BLaER1 treated with 17β-estradiol and CSF1 and Interleukin-3, amounts not matched to agents 10 nM and 100 nM (cell line): ENCODE measurements at regions not wholly inside any gene's neighbourhood (a gene's known extent, or its start where the extent isn't known, plus 50 kb on each side); places are given as distances from the start of the nearest gene placed in this dataset.
"Not testable (repeated sequence)": the region's sequence is repeated elsewhere in the genome, so short reads cannot be mapped to it uniquely, and the experiment has no call there.

Source experiments
- H3K27ac ChIP-seq, 11 experiments: shearing (Covaris generic); formaldehyde crosslinking; 2 replicates each; pipeline ENCODE4 v1.8.1; 2022
- H3K27me3 ChIP-seq, 11 experiments: shearing (Covaris generic); formaldehyde crosslinking; 2 replicates each; pipeline ENCODE4 v1.8.1; 2022
- H3K36me3 ChIP-seq, 11 experiments: shearing (Covaris generic); formaldehyde crosslinking; 2 replicates each; pipeline ENCODE4 v1.8.1; 2022
- H3K4me1 ChIP-seq, 10 experiments: shearing (Covaris generic); formaldehyde crosslinking; 2 replicates each; pipeline ENCODE4 v1.8.1; 2022
- H3K4me2 ChIP-seq, 11 experiments: shearing (Covaris generic); formaldehyde crosslinking; 2 replicates each; pipeline ENCODE4 v1.8.1; 2022
- H3K4me3 ChIP-seq, 10 experiments: shearing (Covaris generic); formaldehyde crosslinking; 2 replicates each; pipeline ENCODE4 v1.8.1; 2022
- H3K9ac ChIP-seq, 11 experiments: shearing (Covaris generic); formaldehyde crosslinking; 2 replicates each; pipeline ENCODE4 v1.8.1; 2022
- H3K9me3 ChIP-seq, 11 experiments: shearing (Covaris generic); formaldehyde crosslinking; replicated peaks in 1 of 11; 2 replicates each; pipeline ENCODE4 v1.8.1; 2022
- H4K20me1 ChIP-seq, 11 experiments: shearing (Covaris generic); formaldehyde crosslinking; 2 replicates each; pipeline ENCODE4 v1.8.1; 2022
- Cebpa-rat ChIP-seq, 11 experiments: shearing (Covaris generic); IDR thresholded peaks; 2 replicates each; pipeline ENCODE4 v1.8.1; 2022

- H3K4me2 ChIP-seq: no peak overlapping the region
- H3K9ac ChIP-seq: no peak overlapping the region
These were observed 662.0 kb upstream of the CHD1 start for GRCh38 chr5:99590806-99591205.

GRCh38 chr5:99589424-99589823 lies 660.6 kb upstream of the CHD1 start:
- H3K4me1 ChIP-seq: no peaks in the 10 kb centered on the region
- H4K20me1 ChIP-seq: no peaks in the 10 kb centered on the region
- no peak for TF ChIP-seq Cebpa-rat (IDR thresholded peaks at IDR 0.05)
- H3K36me3 ChIP-seq: no peaks in the 10 kb centered on the region
- no peaks in the 10 kb centered on the region for H3K27me3 ChIP-seq
- no peaks in the 10 kb centered on the region for H3K9me3 ChIP-seq
- no peak overlapping the region for H3K4me2 ChIP-seq
- no peak overlapping the region for H3K4me3 ChIP-seq
- no peak overlapping the region for H3K27ac ChIP-seq
- no peak overlapping the region for H3K9ac ChIP-seq

More at GRCh38 chr5:99590806-99591205, 662.0 kb upstream of the CHD1 start:
- no peaks in the 10 kb centered on the region for H3K27me3 ChIP-seq
- no peaks in the 10 kb centered on the region for H4K20me1 ChIP-seq
- H3K4me3 ChIP-seq: no peak overlapping the region
- H3K36me3 ChIP-seq: no peaks in the 10 kb centered on the region
- H3K4me1 ChIP-seq: no peaks in the 10 kb centered on the region; a peak in 1 of 20 replicates
- no peak for TF ChIP-seq Cebpa-rat (IDR thresholded peaks at IDR 0.05)
- no peak overlapping the region for H3K27ac ChIP-seq
- H3K9me3 ChIP-seq: no peaks in the 10 kb centered on the region

- Histone ChIP-seq H3K27me3 (no peaks in the 10 kb centered on the region), H3K36me3 (no peaks in the 10 kb centered on the region), H3K9me3 (no peaks in the 10 kb centered on the region), H4K20me1 (no peaks in the 10 kb centered on the region), H3K9ac (no peak overlapping the region), H3K4me2 (no peak overlapping the region), H3K27ac (no peak overlapping the region), H3K4me1 (no peaks in the 10 kb centered on the region), H3K4me3 (no peak overlapping the region)
- TF ChIP-seq Cebpa-rat (IDR thresholded peaks at IDR 0.05): no peak
These were observed 659.2 kb upstream of the CHD1 start for GRCh38 chr5:99587983-99588382.

GRCh38 chr5:99586878-99587277 lies 658.1 kb upstream of the CHD1 start:
- H3K4me2 ChIP-seq: no peak overlapping the region

GRCh38 chr5:99581204-99581603 lies 652.4 kb upstream of the CHD1 start:
- H3K27ac ChIP-seq, H3K4me1 ChIP-seq, H3K36me3 ChIP-seq, H3K27me3 ChIP-seq, H3K4me2 ChIP-seq, H3K9ac ChIP-seq, H3K9me3 ChIP-seq, H3K4me3 ChIP-seq, H4K20me1 ChIP-seq: not testable (repeated sequence)

More at GRCh38 chr5:99586878-99587277, 658.1 kb upstream of the CHD1 start:
- Histone ChIP-seq H3K9ac (no peak overlapping the region), H4K20me1 (no peaks in the 10 kb centered on the region), H3K27me3 (no peaks in the 10 kb centered on the region), H3K4me1 (no peaks in the 10 kb centered on the region), H3K9me3 (no peaks in the 10 kb centered on the region), H3K27ac (no peak overlapping the region), H3K36me3 (no peaks in the 10 kb centered on the region), H3K4me3 (no peak overlapping the region)
- no peak for TF ChIP-seq Cebpa-rat (IDR thresholded peaks at IDR 0.05)

GRCh38 chr5:99562937-99563627 lies 634.3 kb upstream of the CHD1 start:
- not testable (repeated sequence) for H3K27ac ChIP-seq, H3K4me2 ChIP-seq, H3K4me1 ChIP-seq, H3K27me3 ChIP-seq, H4K20me1 ChIP-seq, H3K9ac ChIP-seq, H3K9me3 ChIP-seq, H3K4me3 ChIP-seq, H3K36me3 ChIP-seq

GRCh38 chr5:99553211-99553810 lies 624.5 kb upstream of the CHD1 start:
- no peak for TF ChIP-seq Cebpa-rat (IDR thresholded peaks at IDR 0.05)
- H3K4me3 ChIP-seq: no peak overlapping the region
- H3K9me3 ChIP-seq: no peaks in the 10 kb centered on the region
- H3K27ac ChIP-seq: no peak overlapping the region
- H3K36me3 ChIP-seq: no peaks in the 10 kb centered on the region
- no peaks in the 10 kb centered on the region for H3K4me1 ChIP-seq
- no peaks in the 10 kb centered on the region for H4K20me1 ChIP-seq
- no peaks in the 10 kb centered on the region for H3K27me3 ChIP-seq
- no peak overlapping the region for H3K4me2 ChIP-seq
- H3K9ac ChIP-seq: no peak overlapping the region

GRCh38 chr5:99544356-99544755 lies 615.5 kb upstream of the CHD1 start:
- H3K4me1 ChIP-seq: no peaks in the 10 kb centered on the region
- no peaks in the 10 kb centered on the region for H4K20me1 ChIP-seq
- H3K27me3 ChIP-seq: no peaks in the 10 kb centered on the region
- H3K9ac ChIP-seq: no peak overlapping the region
- H3K4me3 ChIP-seq: no peak overlapping the region
- H3K27ac ChIP-seq: no peak overlapping the region
- no peaks in the 10 kb centered on the region for H3K36me3 ChIP-seq
- no peak for TF ChIP-seq Cebpa-rat (IDR thresholded peaks at IDR 0.05)
- H3K4me2 ChIP-seq: no peak overlapping the region
- no peaks in the 10 kb centered on the region for H3K9me3 ChIP-seq

- no peak overlapping the region for H3K4me3 ChIP-seq
- H3K27me3 ChIP-seq: no peaks in the 10 kb centered on the region
- no peak overlapping the region for H3K9ac ChIP-seq
- H4K20me1 ChIP-seq: no peaks in the 10 kb centered on the region
- no peaks in the 10 kb centered on the region for H3K4me1 ChIP-seq
- H3K36me3 ChIP-seq: no peaks in the 10 kb centered on the region
- H3K27ac ChIP-seq: no peak overlapping the region
- no peak overlapping the region for H3K4me2 ChIP-seq
- TF ChIP-seq Cebpa-rat (IDR thresholded peaks at IDR 0.05): no peak
- H3K9me3 ChIP-seq: no peaks in the 10 kb centered on the region
These were observed 615.0 kb upstream of the CHD1 start for GRCh38 chr5:99543841-99544240.

GRCh38 chr5:99534241-99534640 lies 605.4 kb upstream of the CHD1 start:
- H3K27ac ChIP-seq, H3K4me2 ChIP-seq, H3K9ac ChIP-seq, H3K9me3 ChIP-seq, H3K4me3 ChIP-seq, H3K4me1 ChIP-seq, H4K20me1 ChIP-seq, H3K27me3 ChIP-seq, H3K36me3 ChIP-seq: not testable (repeated sequence)

- not testable (repeated sequence) for H4K20me1 ChIP-seq, H3K27ac ChIP-seq, H3K27me3 ChIP-seq, H3K4me2 ChIP-seq, H3K4me3 ChIP-seq, H3K4me1 ChIP-seq, H3K9ac ChIP-seq, H3K9me3 ChIP-seq, H3K36me3 ChIP-seq
These were observed 592.9 kb upstream of the CHD1 start for GRCh38 chr5:99521666-99522065.

- H3K36me3 ChIP-seq, H3K27ac ChIP-seq, H3K4me3 ChIP-seq, H3K4me1 ChIP-seq, H4K20me1 ChIP-seq, H3K9me3 ChIP-seq, H3K4me2 ChIP-seq, H3K27me3 ChIP-seq, H3K9ac ChIP-seq: not testable (repeated sequence)
These were observed 587.2 kb upstream of the CHD1 start for GRCh38 chr5:99515864-99516490.

GRCh38 chr5:99510237-99510866 lies 581.5 kb upstream of the CHD1 start:
- not testable (repeated sequence) for H3K4me1 ChIP-seq, H3K27ac ChIP-seq, H3K36me3 ChIP-seq, H4K20me1 ChIP-seq, H3K27me3 ChIP-seq, H3K4me3 ChIP-seq, H3K4me2 ChIP-seq, H3K9ac ChIP-seq
- peaks cover 11 to 22% (median 15%) of the 10 kb centered on the region in 11 experiments; a peak in 16 of 22 replicates for H3K9me3 ChIP-seq
